Type B pancreatic cell (in vitro differentiated cells): ENCODE measurements at regions not wholly inside any gene's neighbourhood (a gene's known extent, or its start where the extent isn't known, plus 50 kb on each side); places are given as distances from the start of the nearest gene placed in this dataset.

ENCODE experiments used
- DNase-seq: peaks from one replicate; pipeline ENCODE4 v3.0.0; 2021; ENCODE audit warnings: mixed read lengths; ENCODE audit not compliant: unreplicated experiment; ENCODE audit errors: extremely low spot score
- H3K27ac Mint-ChIP-seq: 2 replicates; pipeline ENCODE4 v1.8.0; 2021; ENCODE audit warnings: mild to moderate bottlenecking, mixed read lengths
- H3K27me3 Mint-ChIP-seq: 2 replicates; pipeline ENCODE4 v1.8.0; 2021; ENCODE audit warnings: mixed read lengths
- H3K36me3 Mint-ChIP-seq: 2 replicates; pipeline ENCODE4 v1.8.0; 2021; ENCODE audit warnings: mixed read lengths
- H3K4me1 Mint-ChIP-seq: one replicate; pipeline ENCODE4 v1.8.0; 2021; ENCODE audit warnings: mixed read lengths; ENCODE audit not compliant: unreplicated experiment
- H3K4me3 Mint-ChIP-seq: 2 replicates; pipeline ENCODE4 v1.8.0; 2021; ENCODE audit warnings: mild to moderate bottlenecking, mixed read lengths
- H3K9me3 Mint-ChIP-seq: 2 replicates; pipeline ENCODE4 v1.8.0; 2021; ENCODE audit warnings: mixed read lengths
- CTCF ChIP-seq: fragments of 200-600 bp; sonication (generic); conservative IDR thresholded peaks from 2 replicates; pipeline ENCODE4 v1.5.0; 2021; ENCODE audit warnings: antibody characterized with exemption, mild to moderate bottlenecking

GRCh38 chr9:17978773-17979172, 399.9 kb downstream of the SH3GL2 start:
- TF ChIP-seq CTCF, result no peak
- no peaks in the 10 kb centered on the region for H3K27me3 Mint-ChIP-seq
- no peaks in the 10 kb centered on the region for H3K36me3 Mint-ChIP-seq
- DNase-seq, result no peak
- H3K9me3 Mint-ChIP-seq, result peaks cover 16% of the 10 kb centered on the region
- no peaks in the 10 kb centered on the region for H3K4me1 Mint-ChIP-seq
- no peak overlapping the region for H3K4me3 Mint-ChIP-seq
- H3K27ac Mint-ChIP-seq, result no peak overlapping the region

GRCh38 chr9:17986595-17986994, 407.7 kb downstream of the SH3GL2 start:
- no peaks in the 10 kb centered on the region for H3K27me3 Mint-ChIP-seq
- H3K9me3 Mint-ChIP-seq, result no peaks in the 10 kb centered on the region
- H3K4me3 Mint-ChIP-seq, result no peak overlapping the region
- peaks cover 4% of the 10 kb centered on the region for H3K4me1 Mint-ChIP-seq
- DNase-seq, result no peak
- H3K27ac Mint-ChIP-seq, result no peak overlapping the region
- no peaks in the 10 kb centered on the region for H3K36me3 Mint-ChIP-seq
- no peak for TF ChIP-seq CTCF

GRCh38 chr9:17987189-17987588, 408.3 kb downstream of the SH3GL2 start:
- Mint-ChIP-seq H3K36me3 (no peaks in the 10 kb centered on the region), H3K4me1 (peaks cover 4% of the 10 kb centered on the region), H3K27me3 (no peaks in the 10 kb centered on the region), H3K27ac (no peak overlapping the region), H3K4me3 (no peak overlapping the region), H3K9me3 (no peaks in the 10 kb centered on the region)
- DNase-seq, result no peak
- no peak for TF ChIP-seq CTCF

- no peak for DNase-seq
- no peak for TF ChIP-seq CTCF
- Mint-ChIP-seq H3K4me1 (peaks cover 4% of the 10 kb centered on the region), H3K27ac (no peak overlapping the region), H3K9me3 (no peaks in the 10 kb centered on the region), H3K4me3 (no peak overlapping the region), H3K36me3 (no peaks in the 10 kb centered on the region), H3K27me3 (no peaks in the 10 kb centered on the region)
Observed at GRCh38 chr9:17988489-17988888, 409.6 kb downstream of the SH3GL2 start.

GRCh38 chr9:17990602-17991001, 411.7 kb downstream of the SH3GL2 start:
- no peak overlapping the region for H3K27ac Mint-ChIP-seq
- no peaks in the 10 kb centered on the region for H3K36me3 Mint-ChIP-seq
- H3K27me3 Mint-ChIP-seq, result no peaks in the 10 kb centered on the region
- TF ChIP-seq CTCF, result no peak
- H3K9me3 Mint-ChIP-seq, result no peaks in the 10 kb centered on the region
- DNase-seq, result no peak
- peaks cover 13% of the 10 kb centered on the region for H3K4me1 Mint-ChIP-seq
- no peak overlapping the region for H3K4me3 Mint-ChIP-seq

GRCh38 chr9:17993024-17993423, 414.2 kb downstream of the SH3GL2 start:
- Mint-ChIP-seq H3K27me3 (no peaks in the 10 kb centered on the region), H3K4me3 (no peak overlapping the region), H3K27ac (no peak overlapping the region), H3K4me1 (peaks cover 9% of the 10 kb centered on the region), H3K36me3 (no peaks in the 10 kb centered on the region), H3K9me3 (no peaks in the 10 kb centered on the region)
- TF ChIP-seq CTCF, result no peak
- DNase-seq, result no peak
